CD4-positive, CD25-positive, alpha-beta regulatory T cell (primary cell): ENCODE measurements at regions not wholly inside any gene's neighbourhood (a gene's known extent, or its start where the extent isn't known, plus 50 kb on each side); places are given as distances from the start of the nearest gene placed in this dataset.

Experiments
- ATAC-seq, 2 donors: fragments of 150-1000 bp; cut with Tn5 transposase; one replicate each; pipeline ENCODE4 v1.10.0; 2021; ENCODE audit warnings: low read depth in 2 of 2, moderate number of reproducible peaks in 2 of 2, moderate library complexity in 1 of 2
- DNase-seq, 3 donors: peaks; one replicate each; pipeline versions ENCODE4 v3.0.0 to v3.0.0-alpha.2; 2012 to 2022; ENCODE audit warnings: mixed read lengths in 1 of 3
- H3K27ac ChIP-seq: one replicate; pipeline ENCODE4 v1.7.0; 2013; ENCODE audit warnings: mild to moderate bottlenecking, low read length; ENCODE audit not compliant: insufficient read depth, poor library complexity, severe bottlenecking
- H3K27me3 ChIP-seq: one replicate; pipeline ENCODE4 v1.7.0; 2013; ENCODE audit warnings: low read length; ENCODE audit not compliant: control insufficient read depth, insufficient read depth
- H3K36me3 ChIP-seq: one replicate; pipeline ENCODE4 v1.7.0; 2013; ENCODE audit warnings: mild to moderate bottlenecking, low read length, moderate library complexity; ENCODE audit not compliant: control insufficient read depth, insufficient read depth
- H3K4me1 ChIP-seq: 2 replicates; pipeline ENCODE4 v1.7.0; 2013; ENCODE audit warnings: mild to moderate bottlenecking, low read length; ENCODE audit not compliant: insufficient read depth, control insufficient read depth, poor library complexity, severe bottlenecking
- H3K4me3 ChIP-seq: one replicate; pipeline ENCODE4 v1.7.0; 2013; ENCODE audit warnings: low read depth, mild to moderate bottlenecking, low read length, moderate library complexity
- H3K9me3 ChIP-seq, 2 experiments: 1 replicate in 1 of 2; 2 replicates in 1 of 2; pipeline ENCODE4 v1.7.0; 2013; ENCODE audit warnings: low read length in 2 of 2, mild to moderate bottlenecking in 1 of 2, moderate library complexity in 1 of 2; ENCODE audit not compliant: control insufficient read depth in 2 of 2
- H3K27ac Mint-ChIP-seq, 3 donors: one replicate each; pipeline ENCODE4 v1.8.0; 2020 to 2022; ENCODE audit warnings: mild to moderate bottlenecking in 3 of 3, mixed read lengths in 3 of 3, moderate library complexity in 2 of 3
- H3K27me3 Mint-ChIP-seq: one replicate; pipeline ENCODE4 v1.8.0; 2022; ENCODE audit warnings: mild to moderate bottlenecking, mixed read lengths
- H3K36me3 Mint-ChIP-seq: one replicate; pipeline ENCODE4 v1.8.0; 2020; ENCODE audit warnings: mixed read lengths
- H3K4me1 Mint-ChIP-seq, 4 donors: one replicate each; pipeline ENCODE4 v1.8.0; 2020 to 2022; ENCODE audit warnings: mixed read lengths in 4 of 4, mild to moderate bottlenecking in 1 of 4
- H3K4me3 Mint-ChIP-seq, 4 donors: one replicate each; pipeline ENCODE4 v1.8.0; 2020 to 2022; ENCODE audit warnings: mild to moderate bottlenecking in 4 of 4, mixed read lengths in 4 of 4, moderate library complexity in 3 of 4
- H3K9me3 Mint-ChIP-seq, 7 donors: one replicate each; pipeline ENCODE4 v1.8.0; 2020 to 2022; ENCODE audit warnings: mixed read lengths in 7 of 7, mild to moderate bottlenecking in 3 of 7, moderate library complexity in 2 of 7

DNA sequence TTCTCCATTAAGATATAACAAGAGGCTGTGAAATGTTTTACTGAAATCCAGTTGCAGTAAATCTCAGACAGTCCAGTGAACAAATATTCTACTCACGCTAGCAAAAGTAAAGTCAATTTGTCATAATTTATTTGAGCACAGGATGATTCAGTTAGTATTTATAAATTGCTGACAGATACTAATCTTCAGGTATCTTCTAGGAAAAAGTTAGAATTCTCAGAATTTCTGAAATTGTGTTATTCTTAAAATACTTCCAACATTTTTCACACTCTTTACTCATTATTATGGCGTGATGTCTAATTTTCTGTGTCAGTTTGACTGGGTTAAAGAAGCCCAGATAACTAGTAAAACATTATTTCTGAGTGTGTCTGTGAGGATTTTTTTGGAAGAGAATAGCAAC is 460.2 kb upstream of the ACVR2A start:
- Histone ChIP-seq H3K9me3 (no peaks in the 10 kb centered on the region), H3K36me3 (no peaks in the 10 kb centered on the region), H3K27me3 (no peaks in the 10 kb centered on the region), H3K4me1 (no peaks in the 10 kb centered on the region), H3K27ac (no peak overlapping the region), H3K4me3 (no peak overlapping the region)
- Mint-ChIP-seq H3K36me3 (no peaks in the 10 kb centered on the region), H3K27me3 (peaks cover 5% of the 10 kb centered on the region), H3K9me3 (peaks cover 0 to 4% (median 0%) of the 10 kb centered on the region in 7 donors), H3K27ac (no peak overlapping the region), H3K4me1 (peaks cover 0 to 5% (median 0%) of the 10 kb centered on the region in 4 donors), H3K4me3 (no peak overlapping the region)
- DNase-seq (no peak), ATAC-seq (no peak)

DNA sequence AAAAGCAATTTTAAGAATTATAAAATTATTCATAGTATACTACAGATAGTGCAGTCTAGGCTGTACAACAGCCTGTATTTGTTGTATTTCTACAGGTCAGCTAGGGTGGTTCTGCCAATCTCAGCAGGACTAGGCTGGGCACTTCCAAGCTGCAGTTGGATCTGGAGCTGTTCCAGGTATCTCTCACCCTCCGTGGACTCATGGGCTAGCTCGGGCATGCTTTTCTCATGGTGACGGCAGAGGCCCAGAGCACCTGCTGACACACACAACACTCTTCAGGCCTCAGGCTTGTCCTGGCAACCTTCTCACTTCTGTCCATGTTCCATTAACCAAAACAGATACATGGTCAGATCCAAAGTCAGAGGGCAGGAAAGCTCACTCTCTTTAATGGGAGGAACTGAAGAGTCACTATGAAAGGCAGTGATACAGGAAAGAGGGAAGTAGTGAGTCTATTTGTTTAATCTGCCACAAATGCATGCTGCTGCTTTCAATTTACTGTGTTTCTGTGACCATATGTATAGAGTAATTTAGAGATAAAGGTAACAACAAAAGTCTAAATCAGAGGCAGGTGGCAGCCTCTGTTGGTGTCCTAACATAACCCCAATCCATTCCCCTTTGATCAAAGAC is 462.4 kb upstream of the ACVR2A start:
- Histone ChIP-seq H3K4me3 (no peak overlapping the region), H3K9me3 (no peaks in the 10 kb centered on the region), H3K27ac (no peak overlapping the region), H3K4me1 (no peaks in the 10 kb centered on the region), H3K27me3 (no peaks in the 10 kb centered on the region), H3K36me3 (no peaks in the 10 kb centered on the region)
- ATAC-seq (no peak), DNase-seq (no peak)
- H3K36me3 Mint-ChIP-seq, result no peaks in the 10 kb centered on the region
- peaks cover 0 to 2% (median 0%) of the 10 kb centered on the region in 7 donors for H3K9me3 Mint-ChIP-seq
- peaks cover 0 to 1% (median 0%) of the 10 kb centered on the region in 4 donors for H3K4me1 Mint-ChIP-seq
- no peak overlapping the region for H3K27ac Mint-ChIP-seq
- no peaks in the 10 kb centered on the region for H3K27me3 Mint-ChIP-seq
- no peak overlapping the region for H3K4me3 Mint-ChIP-seq

GRCh38 chr2:147378403-147378802 is 466.4 kb upstream of the ACVR2A start:
- H3K27ac ChIP-seq, result no peak overlapping the region
- Mint-ChIP-seq H3K36me3 (no peaks in the 10 kb centered on the region), H3K27ac (no peak overlapping the region), H3K4me3 (no peak overlapping the region), H3K4me1 (no peaks in the 10 kb centered on the region), H3K27me3 (no peaks in the 10 kb centered on the region), H3K9me3 (peaks cover 0 to 4% (median 0%) of the 10 kb centered on the region in 7 donors)
- no peaks in the 10 kb centered on the region for H3K4me1 ChIP-seq
- H3K27me3 ChIP-seq, result no peaks in the 10 kb centered on the region
- H3K36me3 ChIP-seq, result no peaks in the 10 kb centered on the region
- no peak overlapping the region for H3K4me3 ChIP-seq
- no peaks in the 10 kb centered on the region for H3K9me3 ChIP-seq
- DNase-seq (no peak), ATAC-seq (no peak)

DNA sequence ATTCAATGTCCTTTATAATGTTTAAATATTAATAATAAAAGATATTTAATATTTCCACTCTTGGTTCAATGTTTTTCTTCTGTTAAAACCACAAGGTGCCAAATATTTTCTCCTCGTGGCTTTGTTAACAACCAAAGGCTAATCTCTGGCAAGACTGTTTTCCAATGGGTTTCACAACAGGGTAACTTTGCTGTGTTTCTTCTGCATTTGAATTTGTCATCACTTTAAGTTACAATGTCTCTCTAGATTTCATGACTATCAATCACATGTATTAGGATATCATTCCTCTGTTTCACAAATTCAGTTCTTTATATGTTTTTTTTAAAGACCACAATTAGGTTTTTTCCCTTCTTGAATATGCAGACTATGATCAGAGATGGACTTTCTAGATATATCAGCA is 469.8 kb upstream of the ACVR2A start:
- H3K27ac ChIP-seq, result no peak overlapping the region
- H3K9me3 ChIP-seq, result no peaks in the 10 kb centered on the region
- H3K27ac Mint-ChIP-seq, result no peak overlapping the region
- H3K36me3 ChIP-seq, result no peaks in the 10 kb centered on the region
- ATAC-seq (no peak), DNase-seq (no peak)
- H3K36me3 Mint-ChIP-seq, result no peaks in the 10 kb centered on the region
- no peak overlapping the region for H3K4me3 ChIP-seq
- no peak overlapping the region for H3K4me3 Mint-ChIP-seq
- no peaks in the 10 kb centered on the region for H3K27me3 Mint-ChIP-seq
- H3K4me1 ChIP-seq, result no peaks in the 10 kb centered on the region
- H3K9me3 Mint-ChIP-seq, result peaks cover 0 to 4% (median 0%) of the 10 kb centered on the region in 7 donors
- H3K4me1 Mint-ChIP-seq, result no peaks in the 10 kb centered on the region
- H3K27me3 ChIP-seq, result no peaks in the 10 kb centered on the region

GRCh38 chr2:147374423-147374811 is 470.4 kb upstream of the ACVR2A start:
- H3K27me3 ChIP-seq, result no peaks in the 10 kb centered on the region
- no peak overlapping the region for H3K27ac Mint-ChIP-seq
- no peak for ATAC-seq
- no peak overlapping the region for H3K27ac ChIP-seq
- H3K4me3 Mint-ChIP-seq, result no peak overlapping the region
- no peaks in the 10 kb centered on the region for H3K4me1 Mint-ChIP-seq
- peaks cover 0 to 4% (median 0%) of the 10 kb centered on the region in 7 donors for H3K9me3 Mint-ChIP-seq
- no peaks in the 10 kb centered on the region for H3K27me3 Mint-ChIP-seq
- no peaks in the 10 kb centered on the region for H3K9me3 ChIP-seq
- no peak overlapping the region for H3K4me3 ChIP-seq
- no peak for DNase-seq
- H3K36me3 Mint-ChIP-seq, result no peaks in the 10 kb centered on the region
- H3K4me1 ChIP-seq, result no peaks in the 10 kb centered on the region
- H3K36me3 ChIP-seq, result no peaks in the 10 kb centered on the region

GRCh38 chr2:147373800-147374422 is 470.9 kb upstream of the ACVR2A start:
- ATAC-seq, result no peak
- Mint-ChIP-seq H3K9me3 (peaks cover 0 to 4% (median 0%) of the 10 kb centered on the region in 7 donors), H3K27me3 (no peaks in the 10 kb centered on the region)

DNA sequence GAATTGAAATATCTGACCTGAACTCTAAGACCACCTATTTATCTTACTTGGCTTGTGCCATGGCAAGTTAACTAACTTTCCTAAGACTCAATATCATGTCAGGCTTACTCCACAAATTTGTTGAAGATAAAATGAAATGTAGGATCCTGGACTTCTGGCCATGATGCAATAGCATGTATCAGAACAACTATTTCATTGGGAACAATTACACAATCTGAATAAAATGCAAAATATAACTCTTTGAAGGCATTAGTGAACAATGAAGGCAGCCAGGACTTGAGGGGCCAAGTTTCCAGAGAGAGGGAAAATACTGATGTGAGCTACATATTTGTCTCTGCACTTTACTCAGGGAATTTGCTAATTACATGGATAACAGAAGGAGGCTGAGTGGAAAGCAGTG is 476.5 kb upstream of the ACVR2A start:
- Histone ChIP-seq H3K27ac (no peak overlapping the region), H3K36me3 (no peaks in the 10 kb centered on the region), H3K4me3 (no peak overlapping the region), H3K9me3 (no peaks in the 10 kb centered on the region), H3K4me1 (no peaks in the 10 kb centered on the region), H3K27me3 (no peaks in the 10 kb centered on the region)
- DNase-seq (no peak), ATAC-seq (no peak)
- Mint-ChIP-seq H3K4me3 (no peak overlapping the region), H3K27ac (no peak overlapping the region), H3K4me1 (peaks cover 0 to 14% (median 5%) of the 10 kb centered on the region in 4 donors), H3K27me3 (no peaks in the 10 kb centered on the region), H3K9me3 (peaks cover 0 to 10% (median 0%) of the 10 kb centered on the region in 7 donors), H3K36me3 (no peaks in the 10 kb centered on the region)

More at GRCh38 chr2:147373800-147374422, 470.9 kb upstream of the ACVR2A start:
- DNase-seq, result no peak
- no peaks in the 10 kb centered on the region for H3K4me1 ChIP-seq
- no peak overlapping the region for H3K4me3 ChIP-seq
- H3K27me3 ChIP-seq, result no peaks in the 10 kb centered on the region
- no peaks in the 10 kb centered on the region for H3K9me3 ChIP-seq
- Mint-ChIP-seq H3K4me3 (no peak overlapping the region), H3K4me1 (no peaks in the 10 kb centered on the region), H3K36me3 (no peaks in the 10 kb centered on the region), H3K27ac (no peak overlapping the region)
- no peaks in the 10 kb centered on the region for H3K36me3 ChIP-seq
- no peak overlapping the region for H3K27ac ChIP-seq

DNA sequence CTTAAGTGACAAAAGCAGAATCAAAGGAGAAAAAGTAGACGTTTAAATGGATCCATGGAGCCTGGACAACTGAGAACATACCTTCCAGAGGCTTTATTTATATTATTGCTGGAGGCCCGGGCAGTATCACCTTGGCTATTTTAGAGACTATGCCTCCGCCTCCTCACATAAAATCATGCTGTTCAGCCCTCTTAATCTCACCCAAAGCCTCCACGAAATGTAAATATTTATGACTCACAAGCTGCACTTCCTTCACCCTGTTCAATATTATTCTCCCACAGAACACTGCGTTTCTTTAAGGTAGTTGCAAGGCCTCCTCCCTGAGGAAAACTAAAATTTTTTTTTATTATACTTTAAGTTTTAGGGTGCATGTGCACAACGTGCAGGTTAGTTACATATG is 478.6 kb upstream of the ACVR2A start:
- Histone ChIP-seq H3K4me1 (no peaks in the 10 kb centered on the region), H3K4me3 (no peak overlapping the region), H3K36me3 (no peaks in the 10 kb centered on the region), H3K27me3 (no peaks in the 10 kb centered on the region), H3K9me3 (no peaks in the 10 kb centered on the region), H3K27ac (no peak overlapping the region)
- ATAC-seq (no peak), DNase-seq (no peak)
- no peaks in the 10 kb centered on the region for H3K36me3 Mint-ChIP-seq
- H3K4me1 Mint-ChIP-seq, result peaks cover 0 to 14% (median 6%) of the 10 kb centered on the region in 4 donors
- no peak overlapping the region for H3K27ac Mint-ChIP-seq
- H3K9me3 Mint-ChIP-seq, result peaks cover 0 to 10% (median 0%) of the 10 kb centered on the region in 7 donors
- no peak overlapping the region for H3K4me3 Mint-ChIP-seq
- no peaks in the 10 kb centered on the region for H3K27me3 Mint-ChIP-seq
